ENCODE measurements at regions not wholly inside any gene's neighbourhood (a gene's known extent, or its start where the extent isn't known, plus 50 kb on each side); places are given as distances from the start of the nearest gene placed in this dataset.

GRCh38 chr6:50586331-50586675 is 127.0 kb upstream of the TFAP2D start:
- TF ChIP-seq POLR2A (IDR thresholded peaks at IDR 0.05): no peak
- TF ChIP-seq CTCF (IDR thresholded peaks at IDR 0.05): no peak
- TF ChIP-seq POLR2AphosphoS5 (IDR thresholded peaks at IDR 0.05): no peak
- TF ChIP-seq EP300 (IDR thresholded peaks at IDR 0.05): no peak

Data from sigmoid colon (tissue), 4 donors.